ENCODE measurements at regions not wholly inside any gene's neighbourhood (a gene's known extent, or its start where the extent isn't known, plus 50 kb on each side); places are given as distances from the start of the nearest gene placed in this dataset.

DNA sequence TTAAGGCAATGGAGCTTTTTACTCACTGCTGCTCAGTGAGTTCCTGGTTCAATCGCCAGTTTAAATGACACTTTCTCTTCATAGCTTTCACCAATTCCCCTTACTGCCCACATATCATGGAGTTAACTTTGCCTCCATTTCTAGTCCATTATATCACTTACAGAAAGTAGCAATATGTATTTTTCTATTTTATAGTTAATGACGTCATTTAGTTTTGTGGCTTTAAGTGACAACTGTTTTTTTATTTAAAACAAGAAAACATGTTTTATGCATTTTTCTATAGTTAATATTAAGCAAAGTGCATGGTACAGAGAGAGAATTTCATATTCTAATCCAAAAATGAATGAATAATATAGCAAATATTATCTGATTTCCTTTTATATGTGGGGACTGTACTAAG, 363.3 kb downstream of the CDC14C start:
- Histone ChIP-seq H3K79me1 (ENCODE audit: low read depth in 1 of 2, low read length in 2 of 2) (no peaks in the 10 kb centered on the region), H3K4ac (ENCODE audit: low read depth, low read length) (no peak overlapping the region), H3K9me3 (ENCODE audit: control insufficient read depth, insufficient read depth, low read length) (peaks cover 13% of the 10 kb centered on the region), H3K27ac (ENCODE audit: insufficient read depth, low read length) (no peak overlapping the region), H3K9me1 (ENCODE audit: insufficient read depth, low read length) (no peaks in the 10 kb centered on the region), H2BK15ac (ENCODE audit: low read depth, low read length) (no peak overlapping the region), H2BK120ac (ENCODE audit: low read depth, low read length) (no peak overlapping the region), H3K36me3 (ENCODE audit: control insufficient read depth, insufficient read depth, low read length) (no peaks in the 10 kb centered on the region), H3K18ac (ENCODE audit: low read depth, low read length) (no peak overlapping the region), H2AK9ac (replicated peaks; ENCODE audit: low read depth, low read length, poor library complexity) (no peak overlapping the region), H2AK5ac (ENCODE audit: low read depth, low read length) (no peak overlapping the region), H3K14ac (replicated peaks; ENCODE audit: low read depth, low read length) (no peak overlapping the region), H4K91ac (ENCODE audit: insufficient read depth, low read depth, low read length) (no peak overlapping the region), H3K4me2 (ENCODE audit: low read depth, low read length) (no peak overlapping the region), H2BK20ac (ENCODE audit: low read depth, low read length) (no peak overlapping the region), H3K56ac (ENCODE audit: extremely low read depth, insufficient read depth, low read length) (no peak overlapping the region), H2BK5ac (ENCODE audit: low read depth, low read length, poor library complexity, severe bottlenecking) (no peak overlapping the region), H4K20me1 (ENCODE audit: insufficient read depth, low read length) (no peaks in the 10 kb centered on the region), H3K4me3 (ENCODE audit: insufficient read depth, low read depth, low read length) (no peak overlapping the region), H3K27me3 (ENCODE audit: control insufficient read depth, insufficient read depth, low read length) (no peaks in the 10 kb centered on the region), H4K8ac (ENCODE audit: low read depth in 2 of 2, low read length in 2 of 2) (no peak overlapping the region), H2AFZ (replicated peaks; ENCODE audit: low read length, poor library complexity) (no peak overlapping the region), H3K9ac (ENCODE audit: low read depth, low read length) (no peak overlapping the region), H3K23ac (ENCODE audit: low read depth, low read length) (no peak overlapping the region), H4K5ac (ENCODE audit: low read depth, low read length) (no peak overlapping the region), H3K4me1 (ENCODE audit: control insufficient read depth, insufficient read depth, low read length) (no peaks in the 10 kb centered on the region)
- DNase-seq (no peak), ATAC-seq (ENCODE audit: low read depth) (no peak)
- TF ChIP-seq MAZ (IDR thresholded peaks at IDR 0.05; ENCODE audit: borderline replicate concordance, low read depth, low read length) (no peak), RCOR1 (IDR thresholded peaks at IDR 0.05; ENCODE audit: insufficient replicate concordance, low read length) (no peak), CHD1 (IDR thresholded peaks at IDR 0.05; ENCODE audit: low read depth, low read length) (no peak), RAD21 (IDR thresholded peaks at IDR 0.05; ENCODE audit: low read length) (no peak), RFX5 (IDR thresholded peaks at IDR 0.05; ENCODE audit: low read depth, low read length) (no peak), CEBPB (IDR thresholded peaks at IDR 0.05; ENCODE audit: low read depth, low read length) (no peak), SMC3 (IDR thresholded peaks at IDR 0.05; ENCODE audit: low read depth, low read length) (no peak), MXI1 (IDR thresholded peaks at IDR 0.05; ENCODE audit: borderline replicate concordance, low read depth, low read length) (no peak), FOS (IDR thresholded peaks at IDR 0.05; ENCODE audit: low read depth, low read length) (no peak), BHLHE40 (IDR thresholded peaks at IDR 0.05; ENCODE audit: low read depth, low read length) (no peak), NFE2L2 (IDR thresholded peaks at IDR 0.05; ENCODE audit: low read depth, low read length) (no peak)
- TF ChIP-seq, protein P1, sequence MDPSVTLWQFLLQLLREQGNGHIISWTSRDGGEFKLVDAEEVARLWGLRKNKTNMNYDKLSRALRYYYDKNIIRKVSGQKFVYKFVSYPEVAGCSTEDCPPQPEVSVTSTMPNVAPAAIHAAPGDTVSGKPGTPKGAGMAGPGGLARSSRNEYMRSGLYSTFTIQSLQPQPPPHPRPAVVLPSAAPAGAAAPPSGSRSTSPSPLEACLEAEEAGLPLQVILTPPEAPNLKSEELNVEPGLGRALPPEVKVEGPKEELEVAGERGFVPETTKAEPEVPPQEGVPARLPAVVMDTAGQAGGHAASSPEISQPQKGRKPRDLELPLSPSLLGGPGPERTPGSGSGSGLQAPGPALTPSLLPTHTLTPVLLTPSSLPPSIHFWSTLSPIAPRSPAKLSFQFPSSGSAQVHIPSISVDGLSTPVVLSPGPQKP (IDR thresholded peaks at IDR 0.05; ENCODE audit: borderline replicate concordance, low read depth, low read length): no peak
- TF ChIP-seq, protein P2, sequence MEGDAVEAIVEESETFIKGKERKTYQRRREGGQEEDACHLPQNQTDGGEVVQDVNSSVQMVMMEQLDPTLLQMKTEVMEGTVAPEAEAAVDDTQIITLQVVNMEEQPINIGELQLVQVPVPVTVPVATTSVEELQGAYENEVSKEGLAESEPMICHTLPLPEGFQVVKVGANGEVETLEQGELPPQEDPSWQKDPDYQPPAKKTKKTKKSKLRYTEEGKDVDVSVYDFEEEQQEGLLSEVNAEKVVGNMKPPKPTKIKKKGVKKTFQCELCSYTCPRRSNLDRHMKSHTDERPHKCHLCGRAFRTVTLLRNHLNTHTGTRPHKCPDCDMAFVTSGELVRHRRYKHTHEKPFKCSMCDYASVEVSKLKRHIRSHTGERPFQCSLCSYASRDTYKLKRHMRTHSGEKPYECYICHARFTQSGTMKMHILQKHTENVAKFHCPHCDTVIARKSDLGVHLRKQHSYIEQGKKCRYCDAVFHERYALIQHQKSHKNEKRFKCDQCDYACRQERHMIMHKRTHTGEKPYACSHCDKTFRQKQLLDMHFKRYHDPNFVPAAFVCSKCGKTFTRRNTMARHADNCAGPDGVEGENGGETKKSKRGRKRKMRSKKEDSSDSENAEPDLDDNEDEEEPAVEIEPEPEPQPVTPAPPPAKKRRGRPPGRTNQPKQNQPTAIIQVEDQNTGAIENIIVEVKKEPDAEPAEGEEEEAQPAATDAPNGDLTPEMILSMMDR (conservative IDR thresholded peaks at IDR 0.05; ENCODE audit: low read depth, low read length): no peak
- TF ChIP-seq, protein P3, sequence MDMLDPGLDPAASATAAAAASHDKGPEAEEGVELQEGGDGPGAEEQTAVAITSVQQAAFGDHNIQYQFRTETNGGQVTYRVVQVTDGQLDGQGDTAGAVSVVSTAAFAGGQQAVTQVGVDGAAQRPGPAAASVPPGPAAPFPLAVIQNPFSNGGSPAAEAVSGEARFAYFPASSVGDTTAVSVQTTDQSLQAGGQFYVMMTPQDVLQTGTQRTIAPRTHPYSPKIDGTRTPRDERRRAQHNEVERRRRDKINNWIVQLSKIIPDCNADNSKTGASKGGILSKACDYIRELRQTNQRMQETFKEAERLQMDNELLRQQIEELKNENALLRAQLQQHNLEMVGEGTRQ (IDR thresholded peaks at IDR 0.05; ENCODE audit: low read depth, low read length): no peak
- in situ Hi-C loops (cut with MboI; ENCODE audit: low sequenced_read_pairs): no loop called here
- ChIA-PET POLR2A (ENCODE audit: unreplicated experiment) (no interaction called here), CTCF (no interaction called here)
- intact Hi-C loops (cut with micrococcal nuclease): no loop called here
- WGBS, 2 experiments (ENCODE audit: extremely low coverage in 2 of 2, insufficient read length in 1 of 2): no CpG with 5 or more reads among the region's 2 CpGs
- dilution Hi-C loops (cut with HindIII; ENCODE audit: low sequenced_read_pairs, unreplicated experiment): no loop called here
- no TSS peak for BruUV-seq (replicated peaks)

Measured in IMR-90 (cell line).